ENCODE measurements at regions not wholly inside any gene's neighbourhood (a gene's known extent, or its start where the extent isn't known, plus 50 kb on each side); places are given as distances from the start of the nearest gene placed in this dataset.

DNA sequence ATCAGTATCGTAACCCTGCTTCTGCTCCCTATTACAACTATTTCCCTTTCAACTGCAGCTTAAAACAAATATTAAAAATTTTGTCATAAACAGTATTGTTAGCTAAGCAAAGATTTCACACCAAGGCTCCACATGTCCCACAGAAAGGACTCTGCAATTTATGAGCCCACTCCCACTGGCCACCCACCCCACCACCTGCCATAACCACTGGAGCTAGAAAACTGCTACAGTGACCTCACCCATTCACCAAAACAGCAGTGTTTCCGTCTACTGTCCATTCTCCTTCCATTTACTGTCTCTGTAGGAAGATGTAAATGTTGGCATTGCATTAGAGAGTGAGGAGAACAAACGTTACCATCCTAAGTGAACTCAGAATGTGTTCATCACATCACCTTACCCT is 150.9 kb downstream of the IMPG2 start:
- TF ChIP-seq, protein P1, sequence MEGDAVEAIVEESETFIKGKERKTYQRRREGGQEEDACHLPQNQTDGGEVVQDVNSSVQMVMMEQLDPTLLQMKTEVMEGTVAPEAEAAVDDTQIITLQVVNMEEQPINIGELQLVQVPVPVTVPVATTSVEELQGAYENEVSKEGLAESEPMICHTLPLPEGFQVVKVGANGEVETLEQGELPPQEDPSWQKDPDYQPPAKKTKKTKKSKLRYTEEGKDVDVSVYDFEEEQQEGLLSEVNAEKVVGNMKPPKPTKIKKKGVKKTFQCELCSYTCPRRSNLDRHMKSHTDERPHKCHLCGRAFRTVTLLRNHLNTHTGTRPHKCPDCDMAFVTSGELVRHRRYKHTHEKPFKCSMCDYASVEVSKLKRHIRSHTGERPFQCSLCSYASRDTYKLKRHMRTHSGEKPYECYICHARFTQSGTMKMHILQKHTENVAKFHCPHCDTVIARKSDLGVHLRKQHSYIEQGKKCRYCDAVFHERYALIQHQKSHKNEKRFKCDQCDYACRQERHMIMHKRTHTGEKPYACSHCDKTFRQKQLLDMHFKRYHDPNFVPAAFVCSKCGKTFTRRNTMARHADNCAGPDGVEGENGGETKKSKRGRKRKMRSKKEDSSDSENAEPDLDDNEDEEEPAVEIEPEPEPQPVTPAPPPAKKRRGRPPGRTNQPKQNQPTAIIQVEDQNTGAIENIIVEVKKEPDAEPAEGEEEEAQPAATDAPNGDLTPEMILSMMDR (IDR thresholded peaks at IDR 0.05): no peak
- TF ChIP-seq EZH2phosphoT487 (IDR thresholded peaks at IDR 0.05) (no peak), EZH2 (IDR thresholded peaks at IDR 0.05) (no peak)

Measured in neural progenitor cell (in vitro differentiated cells).